HEK293 (cell line): ENCODE measurements at regions not wholly inside any gene's neighbourhood (a gene's known extent, or its start where the extent isn't known, plus 50 kb on each side); places are given as distances from the start of the nearest gene placed in this dataset.

Source experiments
- BCL11A ChIP-seq: fragments of 450-650 bp; formaldehyde crosslinking; IDR thresholded peaks from 2 replicates; pipeline ENCODE4 v1.5.1; 2016; ENCODE audit warnings: low read depth, missing biosample characterization, missing genetic modification characterization
- ZFP3 ChIP-seq: fragments of 450-650 bp; formaldehyde crosslinking; IDR thresholded peaks from 2 replicates; pipeline ENCODE4 v1.5.1; 2016; ENCODE audit warnings: low read depth, missing biosample characterization, missing genetic modification characterization
- ZNF10 ChIP-seq: fragments of 450-650 bp; formaldehyde crosslinking; IDR thresholded peaks from 2 replicates; pipeline ENCODE4 v1.5.1; 2017; ENCODE audit warnings: missing biosample characterization, missing genetic modification characterization
- ZNF121 ChIP-seq: fragments of 450-650 bp; formaldehyde crosslinking; IDR thresholded peaks from 2 replicates; pipeline ENCODE4 v1.5.1; 2016; ENCODE audit warnings: missing biosample characterization, missing genetic modification characterization
- ZNF2 ChIP-seq: fragments of 450-650 bp; formaldehyde crosslinking; IDR thresholded peaks from 2 replicates; pipeline ENCODE4 v1.5.1; 2016; ENCODE audit warnings: missing biosample characterization, missing genetic modification characterization
- ZNF248 ChIP-seq: fragments of 450-650 bp; formaldehyde crosslinking; IDR thresholded peaks from 2 replicates; pipeline ENCODE4 v1.5.1; 2017; ENCODE audit warnings: missing biosample characterization, missing genetic modification characterization
- ZNF529 ChIP-seq: fragments of 450-650 bp; formaldehyde crosslinking; IDR thresholded peaks from 2 replicates; pipeline ENCODE4 v1.5.1; 2017; ENCODE audit warnings: missing genetic modification characterization, missing biosample characterization; ENCODE audit not compliant: insufficient replicate concordance
- ZNF560 ChIP-seq: fragments of 450-650 bp; formaldehyde crosslinking; IDR thresholded peaks from 2 replicates; pipeline ENCODE4 v1.5.1; 2017; ENCODE audit warnings: missing biosample characterization, missing genetic modification characterization, borderline replicate concordance
- ZNF561 ChIP-seq: fragments of 450-650 bp; IDR thresholded peaks from 2 replicates; pipeline ENCODE4 v1.5.1; 2018; ENCODE audit warnings: missing biosample characterization, missing genetic modification characterization, borderline replicate concordance
- TF ChIP-seq, protein P1 (sequence below): fragments of 450-650 bp; formaldehyde crosslinking; IDR thresholded peaks from 2 replicates; pipeline ENCODE4 v1.5.1; 2016; ENCODE audit warnings: missing biosample characterization, missing genetic modification characterization
- TF ChIP-seq, protein P2 (sequence below): fragments of 450-650 bp; formaldehyde crosslinking; IDR thresholded peaks from 2 replicates; pipeline ENCODE4 v1.5.1; 2016; ENCODE audit warnings: missing biosample characterization, missing genetic modification characterization
- TF ChIP-seq, protein P3 (sequence below): fragments of 450-650 bp; formaldehyde crosslinking; IDR thresholded peaks from 2 replicates; pipeline ENCODE4 v1.5.1; 2016; ENCODE audit warnings: missing biosample characterization, missing genetic modification characterization
- TF ChIP-seq, protein P4 (sequence below): fragments of 450-650 bp; formaldehyde crosslinking; IDR thresholded peaks from 2 replicates; pipeline ENCODE4 v1.5.1; 2017; ENCODE audit warnings: missing biosample characterization, mild to moderate bottlenecking, missing genetic modification characterization, moderate library complexity

DNA sequence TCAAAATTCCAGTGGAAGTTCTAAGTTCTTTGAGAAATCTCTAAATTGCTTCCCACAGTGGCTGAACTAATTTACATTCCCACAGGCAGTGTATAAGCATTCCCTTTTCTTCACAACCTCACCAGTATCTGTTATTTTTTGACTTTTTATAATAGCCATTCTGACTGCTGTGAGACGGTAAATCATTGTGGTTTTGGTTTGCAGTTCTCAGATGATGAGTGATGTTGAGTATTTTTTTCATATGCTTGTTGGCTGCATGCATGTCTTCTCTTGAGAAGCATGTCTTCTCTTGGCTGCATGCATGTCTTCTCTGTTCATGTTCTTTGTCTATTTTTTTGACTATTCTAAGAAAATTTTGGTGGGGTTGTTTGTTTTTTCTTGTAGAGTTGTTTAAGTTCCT lies 499.6 kb upstream of the CCDC54 start:
- TF ChIP-seq ZNF560 (tag by site-specific recombination) (no peak), ZFP3 (tag by site-specific recombination) (no peak), ZNF10 (tag by site-specific recombination) (no peak), ZNF248 (tag by site-specific recombination) (no peak), ZNF561 (tag by site-specific recombination) (no peak), ZNF2 (tag by site-specific recombination) (no peak), ZNF121 (tag by site-specific recombination) (no peak), ZNF529 (tag by site-specific recombination) (no peak), BCL11A (tag by site-specific recombination) (no peak)
- TF ChIP-seq, protein P1, sequence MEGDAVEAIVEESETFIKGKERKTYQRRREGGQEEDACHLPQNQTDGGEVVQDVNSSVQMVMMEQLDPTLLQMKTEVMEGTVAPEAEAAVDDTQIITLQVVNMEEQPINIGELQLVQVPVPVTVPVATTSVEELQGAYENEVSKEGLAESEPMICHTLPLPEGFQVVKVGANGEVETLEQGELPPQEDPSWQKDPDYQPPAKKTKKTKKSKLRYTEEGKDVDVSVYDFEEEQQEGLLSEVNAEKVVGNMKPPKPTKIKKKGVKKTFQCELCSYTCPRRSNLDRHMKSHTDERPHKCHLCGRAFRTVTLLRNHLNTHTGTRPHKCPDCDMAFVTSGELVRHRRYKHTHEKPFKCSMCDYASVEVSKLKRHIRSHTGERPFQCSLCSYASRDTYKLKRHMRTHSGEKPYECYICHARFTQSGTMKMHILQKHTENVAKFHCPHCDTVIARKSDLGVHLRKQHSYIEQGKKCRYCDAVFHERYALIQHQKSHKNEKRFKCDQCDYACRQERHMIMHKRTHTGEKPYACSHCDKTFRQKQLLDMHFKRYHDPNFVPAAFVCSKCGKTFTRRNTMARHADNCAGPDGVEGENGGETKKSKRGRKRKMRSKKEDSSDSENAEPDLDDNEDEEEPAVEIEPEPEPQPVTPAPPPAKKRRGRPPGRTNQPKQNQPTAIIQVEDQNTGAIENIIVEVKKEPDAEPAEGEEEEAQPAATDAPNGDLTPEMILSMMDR: no peak
- TF ChIP-seq, protein P2, sequence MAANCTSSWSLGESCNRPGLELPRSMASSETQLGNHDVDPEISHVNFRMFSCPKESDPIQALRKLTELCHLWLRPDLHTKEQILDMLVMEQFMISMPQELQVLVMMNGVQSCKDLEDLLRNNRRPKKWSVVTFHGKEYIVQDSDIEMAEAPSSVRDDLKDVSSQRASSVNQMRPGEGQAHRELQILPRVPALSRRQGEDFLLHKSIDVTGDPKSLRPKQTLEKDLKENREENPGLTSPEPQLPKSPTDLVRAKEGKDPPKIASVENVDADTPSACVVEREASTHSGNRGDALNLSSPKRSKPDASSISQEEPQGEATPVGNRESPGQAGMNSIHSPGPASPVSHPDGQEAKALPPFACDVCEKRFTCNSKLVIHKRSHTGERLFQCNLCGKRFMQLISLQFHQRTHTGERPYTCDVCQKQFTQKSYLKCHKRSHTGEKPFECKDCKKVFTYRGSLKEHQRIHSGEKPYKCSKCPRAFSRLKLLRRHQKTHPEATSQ (tag by site-specific recombination): no peak
- TF ChIP-seq, protein P3, sequence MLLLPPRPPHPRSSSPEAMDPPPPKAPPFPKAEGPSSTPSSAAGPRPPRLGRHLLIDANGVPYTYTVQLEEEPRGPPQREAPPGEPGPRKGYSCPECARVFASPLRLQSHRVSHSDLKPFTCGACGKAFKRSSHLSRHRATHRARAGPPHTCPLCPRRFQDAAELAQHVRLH: no peak
- TF ChIP-seq, protein P4, sequence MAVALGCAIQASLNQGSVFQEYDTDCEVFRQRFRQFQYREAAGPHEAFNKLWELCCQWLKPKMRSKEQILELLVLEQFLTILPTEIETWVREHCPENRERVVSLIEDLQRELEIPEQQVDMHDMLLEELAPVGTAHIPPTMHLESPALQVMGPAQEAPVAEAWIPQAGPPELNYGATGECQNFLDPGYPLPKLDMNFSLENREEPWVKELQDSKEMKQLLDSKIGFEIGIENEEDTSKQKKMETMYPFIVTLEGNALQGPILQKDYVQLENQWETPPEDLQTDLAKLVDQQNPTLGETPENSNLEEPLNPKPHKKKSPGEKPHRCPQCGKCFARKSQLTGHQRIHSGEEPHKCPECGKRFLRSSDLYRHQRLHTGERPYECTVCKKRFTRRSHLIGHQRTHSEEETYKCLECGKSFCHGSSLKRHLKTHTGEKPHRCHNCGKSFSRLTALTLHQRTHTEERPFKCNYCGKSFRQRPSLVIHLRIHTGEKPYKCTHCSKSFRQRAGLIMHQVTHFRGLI: no peak
